Retina (tissue), 1 donor: ENCODE measurements at regions not wholly inside any gene's neighbourhood (a gene's known extent, or its start where the extent isn't known, plus 50 kb on each side); places are given as distances from the start of the nearest gene placed in this dataset.

Source experiments
- DNase-seq: peaks from one replicate; pipeline ENCODE4 v3.0.0-alpha.2; 2016

GRCh38 chr1:112040891-112041740 lies 51.6 kb upstream of the KCND3 start:
- DNase-seq = peak; percentile 22

- no peak for DNase-seq
These were observed 54.4 kb upstream of the KCND3 start for GRCh38 chr1:112043901-112044300.

GRCh38 chr1:112044745-112045144 lies 55.3 kb upstream of the KCND3 start:
- DNase-seq = no peak

GRCh38 chr1:112046630-112047029 lies 57.2 kb upstream of the KCND3 start:
- no peak for DNase-seq

GRCh38 chr1:112048421-112048820 lies 59.0 kb upstream of the KCND3 start:
- DNase-seq = no peak

GRCh38 chr1:112054510-112054909 lies 65.0 kb upstream of the KCND3 start:
- DNase-seq = no peak

- DNase-seq = no peak
These were observed 66.9 kb upstream of the KCND3 start for GRCh38 chr1:112056354-112056753.

- no peak for DNase-seq
These were observed 68.3 kb upstream of the KCND3 start for GRCh38 chr1:112057736-112058135.

- DNase-seq = no peak
These were observed 69.5 kb upstream of the KCND3 start for GRCh38 chr1:112058815-112059450.

GRCh38 chr1:112059679-112060078 lies 70.2 kb upstream of the KCND3 start:
- DNase-seq = no peak

- DNase-seq = no peak
These were observed 70.8 kb upstream of the KCND3 start for GRCh38 chr1:112060261-112060660.

- no peak for DNase-seq
These were observed 71.6 kb upstream of the KCND3 start for GRCh38 chr1:112061056-112061455.

GRCh38 chr1:112061901-112062320 lies 72.4 kb upstream of the KCND3 start:
- DNase-seq = no peak

- no peak for DNase-seq
These were observed 74.6 kb upstream of the KCND3 start for GRCh38 chr1:112063781-112064728.

- no peak for DNase-seq
These were observed 78.5 kb upstream of the KCND3 start for GRCh38 chr1:112067989-112068388.

- no peak for DNase-seq
These were observed 81.2 kb upstream of the KCND3 start for GRCh38 chr1:112070677-112071076.

GRCh38 chr1:112074711-112075110 lies 85.2 kb upstream of the KCND3 start:
- no peak for DNase-seq

GRCh38 chr1:112075566-112075965 lies 86.1 kb upstream of the KCND3 start:
- DNase-seq = no peak

- DNase-seq = no peak
These were observed 90.0 kb upstream of the KCND3 start for GRCh38 chr1:112079446-112079845.

GRCh38 chr1:112083487-112083886 lies 94.0 kb upstream of the KCND3 start:
- no peak for DNase-seq

GRCh38 chr1:112092656-112093371 lies 103.3 kb upstream of the KCND3 start:
- DNase-seq = no peak

- DNase-seq = no peak
These were observed 103.9 kb upstream of the KCND3 start for GRCh38 chr1:112093372-112093694.

GRCh38 chr1:112099979-112100378 lies 110.5 kb upstream of the KCND3 start:
- DNase-seq = no peak
